ENCODE measurements at regions not wholly inside any gene's neighbourhood (a gene's known extent, or its start where the extent isn't known, plus 50 kb on each side); places are given as distances from the start of the nearest gene placed in this dataset.

DNA sequence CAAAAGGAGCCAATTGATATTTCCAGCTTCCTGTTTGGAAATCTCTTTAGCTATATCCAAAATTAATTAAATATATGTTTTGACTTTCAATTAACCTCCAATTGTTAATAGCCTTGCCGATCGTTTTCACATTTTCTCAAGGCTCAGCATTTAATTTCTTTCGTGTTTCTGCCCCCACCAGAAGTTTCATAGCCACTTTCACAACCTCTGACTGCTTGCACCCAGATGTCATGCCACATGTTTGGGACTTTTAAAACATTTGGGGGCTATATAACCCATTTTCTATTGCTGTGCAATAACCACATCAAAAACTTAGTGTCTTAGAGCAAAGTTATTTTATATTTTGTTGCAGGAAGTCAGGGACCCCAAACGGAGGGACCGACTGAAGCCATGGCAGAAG lies 510.6 kb upstream of the CNTNAP2 start:
- TF ChIP-seq FOXM1 (IDR thresholded peaks at IDR 0.05; ENCODE audit: low read depth, low read length) (no peak), MEF2A (IDR thresholded peaks at IDR 0.05; ENCODE audit: insufficient read depth, low read depth, low read length) (no peak), RAD21 (IDR thresholded peaks at IDR 0.05; ENCODE audit: insufficient read depth, low read depth, low read length) (no peak), BCL11A (IDR thresholded peaks at IDR 0.05; ENCODE audit: low read depth, low read length) (no peak), POLR2AphosphoS5 (IDR thresholded peaks at IDR 0.05; ENCODE audit: low read length) (no peak), EGR1 (IDR thresholded peaks at IDR 0.05; ENCODE audit: borderline replicate concordance in 1 of 2, low read depth in 2 of 2, low read length in 2 of 2) (no peak), ZBTB40 (IDR thresholded peaks at IDR 0.05; ENCODE audit: borderline replicate concordance) (no peak), HCFC1 (IDR thresholded peaks at IDR 0.05; ENCODE audit: low read length) (no peak), TCF12 (IDR thresholded peaks at IDR 0.05; ENCODE audit: low read depth, low read length) (no peak), SP1 (IDR thresholded peaks at IDR 0.05; ENCODE audit: low read depth, low read length) (no peak), CREB1 (IDR thresholded peaks at IDR 0.05; ENCODE audit: low read depth) (no peak), SRF (IDR thresholded peaks at IDR 0.05; ENCODE audit: low read depth in 2 of 2, low read length in 2 of 2) (no peak)
- TF ChIP-seq, protein P1, sequence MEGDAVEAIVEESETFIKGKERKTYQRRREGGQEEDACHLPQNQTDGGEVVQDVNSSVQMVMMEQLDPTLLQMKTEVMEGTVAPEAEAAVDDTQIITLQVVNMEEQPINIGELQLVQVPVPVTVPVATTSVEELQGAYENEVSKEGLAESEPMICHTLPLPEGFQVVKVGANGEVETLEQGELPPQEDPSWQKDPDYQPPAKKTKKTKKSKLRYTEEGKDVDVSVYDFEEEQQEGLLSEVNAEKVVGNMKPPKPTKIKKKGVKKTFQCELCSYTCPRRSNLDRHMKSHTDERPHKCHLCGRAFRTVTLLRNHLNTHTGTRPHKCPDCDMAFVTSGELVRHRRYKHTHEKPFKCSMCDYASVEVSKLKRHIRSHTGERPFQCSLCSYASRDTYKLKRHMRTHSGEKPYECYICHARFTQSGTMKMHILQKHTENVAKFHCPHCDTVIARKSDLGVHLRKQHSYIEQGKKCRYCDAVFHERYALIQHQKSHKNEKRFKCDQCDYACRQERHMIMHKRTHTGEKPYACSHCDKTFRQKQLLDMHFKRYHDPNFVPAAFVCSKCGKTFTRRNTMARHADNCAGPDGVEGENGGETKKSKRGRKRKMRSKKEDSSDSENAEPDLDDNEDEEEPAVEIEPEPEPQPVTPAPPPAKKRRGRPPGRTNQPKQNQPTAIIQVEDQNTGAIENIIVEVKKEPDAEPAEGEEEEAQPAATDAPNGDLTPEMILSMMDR (IDR thresholded peaks at IDR 0.05 in 2 of 3, conservative IDR thresholded peaks at IDR 0.05 in 1 of 3; ENCODE audit: control insufficient read depth in 2 of 3, extremely low read depth in 1 of 3, insufficient read depth in 1 of 3, low read depth in 3 of 3, low read length in 3 of 3) = no peak
